PC-9 (cell line): ENCODE measurements at regions not wholly inside any gene's neighbourhood (a gene's known extent, or its start where the extent isn't known, plus 50 kb on each side); places are given as distances from the start of the nearest gene placed in this dataset.

ENCODE experiments used
- BruUV-seq: library from RNA; stranded (reverse); fragments of 400-500 nt; replicated peaks from 2 replicates; lab custom pipeline; 2021; lab: Mats Ljungman, UMichigan
- CTCF ChIA-PET: fragments of 300-600 bp; sonication (Branson Sonifier 250); formaldehyde crosslinking; loops from one replicate; lab custom pipeline; 2022; ENCODE audit warnings: antibody characterized with exemption; lab: Charles Lee
- POLR2A ChIA-PET: fragments of 300-600 bp; sonication (Branson Sonifier 250); formaldehyde crosslinking; loops from one replicate; lab custom pipeline; 2022; ENCODE audit warnings: antibody characterized with exemption; ENCODE audit not compliant: unreplicated experiment; lab: Charles Lee
- DNase-seq, 2 experiments: peaks; one replicate each; pipeline versions ENCODE4 v3.0.0 to v3.0.0-alpha.2; 2015 to 2022; ENCODE audit warnings: mixed read lengths in 1 of 2
- H2AFZ ChIP-seq: fragments of 200-600 bp; sonication (generic); 2 replicates; pipeline ENCODE4 v1.8.1; 2017; ENCODE audit warnings: antibody characterized with exemption
- H3F3A ChIP-seq: fragments of 200-600 bp; sonication (generic); 2 replicates; pipeline ENCODE4 v1.8.1; 2017; ENCODE audit warnings: antibody characterized with exemption, mild to moderate bottlenecking, low read depth; ENCODE audit not compliant: insufficient read depth
- H3K27ac ChIP-seq: fragments of 200-600 bp; sonication (generic); 2 replicates; pipeline ENCODE4 v1.6.1; 2016; ENCODE audit warnings: mixed run types
- H3K27me3 ChIP-seq: fragments of 200-600 bp; sonication (generic); 2 replicates; pipeline ENCODE4 v1.6.1; 2016; ENCODE audit warnings: low read depth, mixed run types; ENCODE audit not compliant: insufficient read depth
- H3K36me3 ChIP-seq: fragments of 200-600 bp; sonication (generic); 2 replicates; pipeline ENCODE4 v1.6.1; 2016; ENCODE audit warnings: low read depth, mixed run types
- H3K4me1 ChIP-seq: fragments of 200-600 bp; sonication (generic); replicated peaks from 2 replicates; pipeline ENCODE4 v1.6.1; 2016; ENCODE audit warnings: mixed run types; ENCODE audit not compliant: insufficient read depth
- H3K4me2 ChIP-seq: fragments of 200-600 bp; sonication (generic); 2 replicates; pipeline ENCODE4 v1.6.1; 2017; ENCODE audit warnings: mixed run types
- H3K4me3 ChIP-seq: fragments of 200-600 bp; sonication (generic); 2 replicates; pipeline ENCODE4 v1.6.1; 2016; ENCODE audit warnings: mixed run types
- H3K79me2 ChIP-seq: fragments of 200-600 bp; sonication (generic); 2 replicates; pipeline ENCODE4 v1.6.1; 2017; ENCODE audit warnings: low read depth, mixed run types
- H3K9me2 ChIP-seq: fragments of 200-600 bp; sonication (generic); 2 replicates; pipeline ENCODE4 v1.8.1; 2017; ENCODE audit warnings: mild to moderate bottlenecking; ENCODE audit not compliant: insufficient read depth
- H3K9me3 ChIP-seq: fragments of 200-600 bp; sonication (generic); 2 replicates; pipeline ENCODE4 v1.8.1; 2016; ENCODE audit warnings: low read depth; ENCODE audit not compliant: insufficient read depth
- H4K20me1 ChIP-seq: fragments of 200-600 bp; sonication (generic); 2 replicates; pipeline ENCODE4 v1.8.1; 2017; ENCODE audit not compliant: insufficient read depth
- CTCF ChIP-seq: fragments of 200-600 bp; sonication (generic); conservative IDR thresholded peaks from 2 replicates; pipeline ENCODE4 v1.6.1; 2017; ENCODE audit warnings: mixed run types, antibody characterized with exemption, mild to moderate bottlenecking, moderate library complexity
- EZH2 ChIP-seq: fragments of 200-600 bp; sonication (generic); IDR thresholded peaks from 2 replicates; pipeline ENCODE4 v1.8.0; 2017; ENCODE audit warnings: antibody characterized with exemption, low read depth
- intact Hi-C: fragments of 100-400 bp; cut with micrococcal nuclease; formaldehyde crosslinking; loops from one replicate; pipeline ENCODE4 v1.10.0; 2022; ENCODE audit not compliant: unreplicated experiment

DNA sequence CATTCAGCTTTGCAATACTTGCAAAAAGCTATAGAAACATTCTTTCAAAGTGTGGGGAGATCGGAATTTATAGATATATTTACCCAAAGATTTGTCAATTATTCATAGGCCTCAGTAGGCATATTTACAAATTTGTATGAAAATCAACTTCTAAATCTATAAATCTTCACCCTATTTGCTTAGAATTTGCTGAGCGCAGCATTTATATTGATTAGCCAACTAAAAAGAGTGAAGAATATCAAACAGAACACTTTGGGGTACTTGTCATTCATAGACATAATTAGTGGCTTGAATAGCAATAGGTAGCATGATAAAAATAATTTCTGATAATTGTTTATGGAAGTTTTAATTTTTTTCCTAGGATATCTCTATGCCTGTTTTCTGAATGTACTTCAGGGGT is 244.5 kb upstream of the SLC35B3 start:
- CTCF ChIA-PET, result no interaction called here
- DNase-seq, result no peak
- no peaks in the 10 kb centered on the region for H3K9me3 ChIP-seq
- H4K20me1 ChIP-seq, result no peaks in the 10 kb centered on the region
- H3K4me1 ChIP-seq, result no peaks in the 10 kb centered on the region
- H3K4me3 ChIP-seq, result no peak overlapping the region
- no peaks in the 10 kb centered on the region for H3K27me3 ChIP-seq
- H3K9me2 ChIP-seq, result no peaks in the 10 kb centered on the region
- TF ChIP-seq CTCF, result no peak
- TF ChIP-seq EZH2, result no peak
- no peak overlapping the region for H3K4me2 ChIP-seq
- intact Hi-C loops, result no loop called here
- H3K36me3 ChIP-seq, result no peaks in the 10 kb centered on the region
- no peak overlapping the region for H2AFZ ChIP-seq
- H3F3A ChIP-seq, result no peaks in the 10 kb centered on the region
- no TSS peak for BruUV-seq
- no peaks in the 10 kb centered on the region for H3K79me2 ChIP-seq
- H3K27ac ChIP-seq, result no peak overlapping the region
- POLR2A ChIA-PET, result no interaction called here

- H3F3A ChIP-seq, result no peaks in the 10 kb centered on the region
- H2AFZ ChIP-seq, result no peak overlapping the region
- H3K4me3 ChIP-seq, result no peak overlapping the region
- DNase-seq, result no peak
- no peak for TF ChIP-seq CTCF
- no peak for TF ChIP-seq EZH2
- no peaks in the 10 kb centered on the region for H3K9me3 ChIP-seq
- no peaks in the 10 kb centered on the region for H4K20me1 ChIP-seq
- no peaks in the 10 kb centered on the region for H3K79me2 ChIP-seq
- H3K27ac ChIP-seq, result no peak overlapping the region
- no peak overlapping the region for H3K4me2 ChIP-seq
- no TSS peak for BruUV-seq
- H3K36me3 ChIP-seq, result no peaks in the 10 kb centered on the region
- no peaks in the 10 kb centered on the region for H3K4me1 ChIP-seq
- POLR2A ChIA-PET, result no interaction called here
- intact Hi-C loops, result no loop called here
- CTCF ChIA-PET, result no interaction called here
- no peaks in the 10 kb centered on the region for H3K9me2 ChIP-seq
- H3K27me3 ChIP-seq, result no peaks in the 10 kb centered on the region
Measured at GRCh38 chr6:8678466-8678865, 243.1 kb upstream of the SLC35B3 start.

- Histone ChIP-seq H3K9me2 (no peaks in the 10 kb centered on the region), H3K79me2 (no peaks in the 10 kb centered on the region), H2AFZ (no peak overlapping the region)
Measured at GRCh38 chr6:8674126-8674525, 238.8 kb upstream of the SLC35B3 start.

More at GRCh38 chr6:8674126-8674525, 238.8 kb upstream of the SLC35B3 start:
- H3K9me3 ChIP-seq, result no peaks in the 10 kb centered on the region
- ChIA-PET CTCF (no interaction called here), POLR2A (no interaction called here)
- H3K27ac ChIP-seq, result no peak overlapping the region
- H3K36me3 ChIP-seq, result no peaks in the 10 kb centered on the region
- no peak overlapping the region for H3K4me2 ChIP-seq
- H3F3A ChIP-seq, result no peaks in the 10 kb centered on the region
- TF ChIP-seq EZH2, result no peak
- TF ChIP-seq CTCF, result no peak
- DNase-seq, result no peak
- no peaks in the 10 kb centered on the region for H3K27me3 ChIP-seq
- no peaks in the 10 kb centered on the region for H3K4me1 ChIP-seq
- H4K20me1 ChIP-seq, result no peaks in the 10 kb centered on the region
- H3K4me3 ChIP-seq, result no peak overlapping the region
- no TSS peak for BruUV-seq
- intact Hi-C loops, result no loop called here
